Stimulated activated CD8-positive, alpha-beta memory T cell treated with anti-CD3 and anti-CD28 coated beads, Interleukin-4, amount 100 ng/mL, for 48 hours (primary cell): ENCODE measurements at regions not wholly inside any gene's neighbourhood (a gene's known extent, or its start where the extent isn't known, plus 50 kb on each side); places are given as distances from the start of the nearest gene placed in this dataset.

Experiments used
- DNase-seq: peaks from one replicate; pipeline ENCODE4 v3.0.0-alpha.2; 2020

DNA sequence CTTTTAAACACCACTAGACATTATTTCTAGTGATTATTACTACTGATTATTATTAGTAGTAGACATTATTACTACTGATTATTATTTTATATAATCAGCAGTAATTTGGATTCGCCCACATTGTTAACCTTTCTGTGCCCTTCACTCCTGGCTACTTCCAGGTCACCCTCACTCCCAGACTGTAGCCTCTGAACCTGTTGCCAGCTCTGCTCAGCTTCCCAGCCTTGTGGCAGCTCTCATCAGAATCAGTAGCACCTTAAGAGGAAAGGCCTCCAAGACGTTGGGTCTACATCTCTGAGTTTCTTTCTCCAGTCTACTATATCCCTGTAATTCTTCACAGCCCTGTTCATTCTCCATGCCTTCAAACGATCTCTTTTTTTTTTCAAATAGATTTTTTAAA is 137.0 kb downstream of the KATNIP start:
- no peak for DNase-seq

DNA sequence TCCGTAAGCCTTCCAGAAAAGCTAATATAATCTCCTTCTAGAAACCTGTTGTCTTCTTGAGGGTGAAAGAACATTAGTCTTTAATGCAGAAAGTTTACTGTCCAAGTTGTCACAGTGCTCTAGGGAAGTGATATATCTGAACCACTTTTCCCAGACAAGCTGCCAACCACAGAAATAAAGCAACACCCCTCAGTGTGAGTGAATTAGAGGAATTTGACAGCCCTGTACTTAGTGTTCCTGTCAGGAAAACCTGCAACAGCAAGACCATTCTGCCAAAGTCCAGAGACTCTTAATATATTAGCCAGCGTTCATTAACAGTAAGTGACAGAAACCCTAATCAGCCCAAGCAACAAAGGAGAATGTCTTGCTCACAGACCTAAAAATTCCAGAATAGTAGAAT is 137.7 kb downstream of the KATNIP start:
- no peak for DNase-seq

DNA sequence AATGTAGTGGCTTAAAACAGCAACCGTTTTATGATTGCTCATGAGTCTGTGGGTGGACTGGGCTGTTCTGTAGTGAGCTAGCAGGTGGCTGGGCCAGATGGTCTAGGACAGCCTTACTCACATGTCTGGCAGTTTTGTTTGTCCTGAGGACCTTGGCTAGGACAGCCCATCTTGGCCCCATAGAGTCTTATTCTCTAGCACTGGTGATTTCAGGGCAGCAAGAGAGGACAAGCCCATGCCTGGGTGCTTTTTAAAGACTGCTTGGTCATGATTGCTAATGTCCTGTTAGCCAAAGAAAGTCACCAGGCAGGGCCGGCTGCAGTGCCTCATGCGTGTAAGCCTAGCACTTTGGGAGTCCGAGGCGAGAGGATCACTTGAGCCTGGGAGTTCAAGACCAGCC is 139.8 kb downstream of the KATNIP start:
- DNase-seq: no peak

DNA sequence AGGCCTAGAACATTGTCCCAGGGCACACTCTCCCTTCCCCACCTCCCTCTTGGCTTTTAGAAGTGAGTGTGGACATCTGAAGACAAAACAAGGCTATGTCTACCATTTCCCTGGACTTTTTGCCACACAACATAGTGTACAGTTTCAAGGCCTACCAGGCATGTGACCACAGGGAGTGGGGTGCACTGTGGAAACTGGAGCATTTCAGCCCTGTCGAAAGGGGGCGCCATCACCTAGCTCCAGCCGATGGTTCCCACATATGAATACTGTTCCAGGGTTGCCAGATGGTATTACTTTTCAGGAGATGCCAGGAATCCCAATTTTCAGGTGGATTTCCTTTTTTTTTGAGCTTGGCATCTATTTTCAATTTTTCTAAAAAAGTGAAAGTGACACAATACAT is 140.7 kb downstream of the KATNIP start:
- peak; percentile 61 for DNase-seq

DNA sequence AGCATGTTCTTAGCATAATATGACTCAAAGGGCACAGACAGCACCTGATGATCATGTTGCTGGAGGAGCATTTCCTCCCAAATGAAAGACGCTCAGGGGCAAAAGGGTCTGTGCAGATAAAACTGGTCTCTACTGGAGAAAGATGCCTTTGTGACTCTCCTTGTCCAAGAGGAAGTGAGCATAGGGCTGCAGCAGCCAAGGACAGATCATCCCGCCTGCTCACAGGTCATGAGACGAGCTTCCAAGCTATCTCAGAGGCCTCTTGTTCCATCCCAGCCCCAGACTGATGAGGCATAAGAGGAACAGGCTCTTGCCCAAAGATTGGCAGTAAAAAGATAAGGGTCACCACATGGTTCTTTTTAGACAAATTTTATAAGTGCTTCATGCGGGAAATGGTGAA is 141.8 kb downstream of the KATNIP start:
- DNase-seq: no peak

DNA sequence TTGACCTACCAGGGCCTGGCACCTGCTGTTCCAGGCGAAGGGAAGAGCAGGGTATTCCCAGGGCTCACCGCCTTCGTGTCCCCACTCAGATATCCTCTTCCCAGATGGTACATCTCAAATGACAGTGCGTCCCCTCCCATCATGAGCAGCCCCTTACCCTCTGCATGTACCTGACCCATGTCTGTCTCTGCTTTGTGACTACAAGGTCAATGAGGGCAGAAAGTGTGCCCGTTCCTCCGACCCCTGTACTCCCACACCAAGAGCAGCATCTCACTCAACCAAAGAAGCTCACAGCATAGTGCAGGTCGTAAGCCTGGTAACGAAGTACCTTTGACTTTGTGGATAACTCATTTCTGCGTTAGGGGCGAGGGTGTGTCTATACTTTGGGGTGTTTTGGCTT is 142.6 kb downstream of the KATNIP start:
- DNase-seq: no peak

DNA sequence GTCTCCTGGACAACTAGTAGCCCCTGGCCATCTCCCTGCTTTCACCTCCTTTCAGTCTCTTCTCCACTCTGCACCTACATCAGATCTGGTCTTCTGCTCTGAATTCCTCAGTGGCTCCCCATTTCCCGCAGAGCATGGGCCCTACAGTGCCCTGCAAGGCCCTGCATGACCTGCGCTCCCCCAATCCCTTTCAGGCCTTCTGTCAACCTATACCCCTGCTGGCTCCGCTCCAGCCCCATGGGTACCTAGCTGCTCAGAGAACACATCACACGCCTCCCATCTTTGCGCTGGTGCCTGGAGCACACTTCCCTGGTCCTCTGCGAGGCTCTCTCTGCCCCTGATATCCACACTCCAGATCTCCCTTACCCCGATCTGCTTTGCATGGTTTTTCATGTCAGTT is 145.2 kb downstream of the KATNIP start:
- no peak for DNase-seq

DNA sequence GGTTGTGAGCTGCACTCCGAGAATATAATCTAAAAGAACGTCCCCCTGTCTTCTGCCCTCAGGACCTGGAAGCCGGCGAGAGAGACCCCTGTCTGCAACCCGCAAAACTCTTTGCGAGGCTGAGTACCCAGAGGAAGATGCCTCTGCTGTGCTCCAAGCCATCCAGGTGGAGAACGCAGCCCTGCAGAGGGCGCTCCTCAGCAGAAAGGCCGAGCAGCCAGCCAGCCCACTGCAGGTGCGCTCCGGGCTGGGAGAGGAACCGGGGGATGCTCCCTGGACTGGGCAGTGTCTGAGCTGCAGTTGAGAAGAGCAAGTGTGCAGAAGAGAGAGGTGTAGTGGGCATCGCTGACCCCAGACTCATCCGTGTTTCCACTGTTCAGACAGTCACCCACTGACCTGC is 148.3 kb downstream of the KATNIP start:
- DNase-seq: peak; percentile 34

DNA sequence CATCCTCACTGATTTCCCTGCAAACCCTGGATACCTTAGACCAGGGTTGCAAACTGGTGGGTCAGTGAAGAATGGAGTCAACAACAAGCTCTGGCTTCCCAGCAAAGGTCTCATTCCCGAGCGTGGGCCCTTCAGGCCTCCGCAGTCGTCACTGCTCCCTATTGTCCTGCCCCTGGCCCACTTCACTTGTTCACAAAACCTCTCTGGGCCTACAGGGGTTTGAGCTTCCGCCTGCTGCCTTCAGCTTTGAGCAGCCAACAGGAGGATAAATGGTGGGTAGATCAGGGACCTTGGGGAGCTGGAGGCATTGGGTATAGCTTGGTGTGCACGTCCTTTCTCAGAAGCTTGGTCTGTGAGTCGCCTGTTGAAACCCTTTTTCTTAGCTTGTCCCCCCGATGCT is 148.8 kb downstream of the KATNIP start:
- no peak for DNase-seq

DNA sequence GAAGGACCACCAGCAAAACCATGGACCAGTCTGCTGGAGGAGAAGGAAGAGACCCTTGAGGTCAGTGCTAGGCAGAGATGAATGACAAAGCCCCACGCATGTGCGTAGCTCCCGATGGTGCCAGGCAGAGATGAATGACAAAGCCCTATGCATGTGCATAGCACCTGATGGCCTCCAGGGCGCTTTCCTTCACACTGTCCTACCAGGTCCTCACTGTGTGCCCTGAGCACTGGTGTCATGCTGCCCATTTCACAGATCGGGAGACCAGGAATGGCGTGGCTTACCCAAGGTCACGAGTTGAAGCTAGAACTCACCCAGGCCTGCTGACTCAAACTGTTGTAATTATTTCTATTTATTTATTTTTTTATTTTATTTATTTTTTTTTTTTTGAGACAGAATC is 149.6 kb downstream of the KATNIP start:
- DNase-seq: no peak

DNA sequence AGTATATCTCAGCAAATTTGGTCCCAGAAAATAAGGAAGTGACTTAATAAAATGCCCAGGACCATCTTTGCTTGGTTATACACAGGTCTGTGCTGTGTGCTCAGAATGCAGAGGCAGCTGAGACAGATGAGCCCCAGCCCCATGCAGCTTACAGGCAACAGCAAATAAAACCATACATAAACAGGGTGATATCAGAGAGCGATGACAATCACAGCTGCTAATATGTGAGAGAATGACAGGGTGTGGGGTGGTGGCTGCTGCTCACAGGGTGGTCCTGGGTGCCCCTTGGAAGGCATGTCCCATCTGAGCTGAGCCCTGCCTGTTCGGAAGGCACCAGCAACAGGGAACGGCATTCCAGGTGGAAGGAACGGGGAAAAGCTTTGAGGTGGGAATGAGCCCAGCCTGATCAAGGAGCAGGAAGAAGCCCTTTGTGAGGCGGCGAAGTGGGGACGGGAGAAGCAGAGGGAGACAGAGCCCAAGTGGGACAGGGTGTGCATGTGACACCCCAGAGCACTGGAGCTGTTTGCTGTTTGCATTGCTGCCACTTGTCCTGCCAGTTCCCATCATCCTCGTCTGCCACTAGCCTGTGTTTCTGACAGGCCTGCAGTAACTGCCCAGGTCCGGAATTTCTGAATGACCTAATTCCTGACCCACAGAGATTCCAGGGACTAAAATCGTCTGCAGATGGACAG is 150.5 kb downstream of the KATNIP start:
- no peak for DNase-seq

DNA sequence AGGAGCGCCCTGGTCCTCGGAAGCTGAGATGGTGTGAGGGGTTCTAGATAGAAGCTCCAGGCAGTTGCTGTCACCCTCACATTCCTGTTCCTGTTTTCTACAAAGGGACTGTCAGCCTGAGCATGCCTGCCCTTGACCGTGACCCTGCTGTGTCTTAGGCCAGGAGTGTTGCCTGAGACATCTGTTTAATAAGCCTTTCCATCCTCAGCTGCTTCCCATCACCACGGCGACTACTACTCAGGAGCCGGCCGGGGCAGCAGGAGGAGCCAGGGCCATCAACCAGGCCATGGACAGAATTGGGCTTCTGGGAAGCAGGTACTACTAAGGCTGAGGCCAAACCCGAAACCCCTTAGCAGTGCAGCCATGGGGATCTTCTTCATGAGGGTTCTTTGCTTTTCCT is 151.4 kb downstream of the KATNIP start:
- no peak for DNase-seq

DNA sequence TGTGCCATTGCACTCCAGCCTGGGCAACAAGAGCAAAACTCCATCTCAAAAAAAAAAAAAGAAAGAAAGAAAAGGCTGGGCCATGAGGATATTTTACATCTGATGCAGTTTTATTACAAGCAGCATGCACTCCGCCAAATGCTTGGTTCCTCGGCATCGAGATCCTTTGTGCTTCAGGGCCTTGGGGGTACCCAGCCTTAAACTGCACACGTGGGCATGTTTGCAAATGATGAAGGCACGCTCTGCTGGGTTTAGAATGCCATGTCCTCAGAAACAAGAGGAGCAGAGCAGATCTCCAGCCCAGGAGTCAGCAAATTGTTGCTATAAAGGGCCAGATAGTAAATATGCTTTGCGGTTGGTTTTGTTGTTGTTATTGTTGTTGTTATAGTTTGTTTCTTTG is 153.2 kb downstream of the KATNIP start:
- no peak for DNase-seq

DNA sequence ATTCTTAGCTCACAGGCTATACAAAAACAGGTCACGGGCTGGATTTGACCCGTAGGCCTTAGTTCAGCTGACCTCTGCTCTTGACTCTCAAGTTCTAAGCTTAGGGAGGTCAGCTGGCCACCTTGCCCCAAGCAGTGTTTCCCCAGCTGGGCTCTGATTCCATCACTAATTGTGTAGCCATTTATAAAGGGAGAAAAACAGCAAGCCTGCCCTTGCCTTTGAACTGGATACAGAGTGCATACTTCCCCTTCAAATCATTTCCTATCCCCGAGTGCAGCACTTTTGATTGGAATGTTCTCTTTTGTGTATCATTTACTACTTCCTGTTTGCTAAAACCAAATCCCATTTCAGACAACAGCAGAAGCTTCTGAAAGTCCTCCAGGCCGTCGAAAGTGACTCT is 153.6 kb downstream of the KATNIP start:
- no peak for DNase-seq

DNA sequence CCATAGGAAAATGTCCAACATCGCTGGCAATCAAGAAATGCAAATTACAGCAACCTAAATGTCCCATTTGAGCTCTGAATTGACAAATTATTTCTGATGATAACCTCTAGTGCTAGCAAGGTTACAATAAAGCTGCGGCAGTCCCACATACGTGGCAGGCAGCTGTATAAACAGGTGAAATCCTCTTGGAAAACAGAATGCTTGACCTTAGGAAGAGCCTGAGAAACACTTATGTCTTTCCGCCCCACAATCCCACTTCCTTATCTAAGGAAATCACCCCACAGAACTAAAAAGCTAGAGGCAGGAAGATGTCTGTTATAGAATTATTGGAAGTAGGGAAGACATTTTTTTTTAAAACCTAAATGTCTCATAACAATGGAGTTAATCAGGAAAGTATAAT is 154.3 kb downstream of the KATNIP start:
- DNase-seq: no peak

DNA sequence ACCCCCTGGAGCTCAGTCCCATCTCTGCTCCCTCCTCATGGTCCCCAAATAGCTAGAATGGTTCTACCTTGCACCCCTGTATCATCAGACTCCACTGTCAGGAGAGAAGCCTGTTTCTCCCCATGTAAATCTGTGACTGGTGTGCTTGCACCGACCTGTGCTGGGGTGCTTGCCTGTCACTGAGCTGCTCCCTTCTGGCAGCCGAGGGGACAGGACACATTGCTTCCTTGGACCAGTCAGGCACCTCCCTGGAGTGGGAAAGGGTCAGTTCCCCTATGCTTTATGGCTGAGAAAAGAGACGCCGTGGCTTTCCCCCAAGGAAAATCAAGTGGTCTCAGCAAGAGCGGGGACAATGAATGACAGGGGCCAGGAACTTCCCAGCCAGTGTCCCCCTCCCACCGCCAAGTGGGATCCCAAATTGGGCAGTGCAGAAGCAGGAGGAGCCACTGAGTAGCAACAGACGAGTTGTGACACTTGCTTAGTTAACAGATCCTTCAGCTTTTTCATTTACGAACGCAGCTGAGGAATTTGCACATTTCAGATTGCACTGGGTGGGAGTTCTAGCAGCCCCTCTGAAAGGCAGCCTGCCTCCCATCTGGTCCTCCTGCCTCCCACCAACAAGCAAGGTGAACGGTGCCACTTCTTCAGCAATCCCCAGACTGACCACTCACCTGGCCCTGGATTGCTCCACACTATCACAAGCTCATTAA is 156.4 kb downstream of the KATNIP start:
- no peak for DNase-seq

DNA sequence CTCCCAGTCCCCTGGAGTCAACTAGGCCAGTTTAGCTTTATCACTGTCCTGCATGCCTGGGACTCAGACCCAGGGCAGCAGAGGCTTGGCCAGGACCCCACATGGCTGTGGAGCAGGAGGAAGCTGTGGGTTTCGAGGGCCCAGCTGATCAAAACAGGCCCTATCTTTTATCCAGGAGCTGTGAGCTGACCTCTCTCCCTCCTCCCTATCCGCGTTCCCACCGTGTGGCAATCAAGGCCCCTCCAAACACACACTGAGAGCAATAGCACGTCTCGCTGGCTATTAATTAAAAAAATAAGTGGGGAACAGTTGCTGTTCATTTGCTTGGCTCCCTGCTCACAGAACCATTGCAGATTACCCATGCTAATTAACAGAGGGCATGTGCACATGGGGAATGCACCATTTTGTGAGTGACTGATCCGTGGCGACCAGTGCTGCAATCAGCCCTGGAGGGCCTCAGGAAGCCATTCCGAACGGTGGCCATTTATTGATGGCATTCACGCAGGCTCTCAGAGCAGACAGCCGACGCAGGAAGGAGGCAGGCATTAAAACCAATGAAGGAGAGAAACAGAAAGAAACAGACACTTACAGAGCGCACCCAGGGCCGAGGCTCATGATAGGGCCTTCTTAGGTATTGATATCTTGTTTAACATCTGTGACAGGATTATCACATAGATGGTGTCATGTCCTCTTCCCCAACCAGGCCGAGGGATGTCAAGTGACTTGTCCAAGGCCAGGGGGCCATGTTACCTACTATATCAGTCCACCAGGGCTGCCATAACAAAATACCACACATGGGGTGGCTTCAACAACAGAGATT is 157.1 kb downstream of the KATNIP start:
- no peak for DNase-seq

DNA sequence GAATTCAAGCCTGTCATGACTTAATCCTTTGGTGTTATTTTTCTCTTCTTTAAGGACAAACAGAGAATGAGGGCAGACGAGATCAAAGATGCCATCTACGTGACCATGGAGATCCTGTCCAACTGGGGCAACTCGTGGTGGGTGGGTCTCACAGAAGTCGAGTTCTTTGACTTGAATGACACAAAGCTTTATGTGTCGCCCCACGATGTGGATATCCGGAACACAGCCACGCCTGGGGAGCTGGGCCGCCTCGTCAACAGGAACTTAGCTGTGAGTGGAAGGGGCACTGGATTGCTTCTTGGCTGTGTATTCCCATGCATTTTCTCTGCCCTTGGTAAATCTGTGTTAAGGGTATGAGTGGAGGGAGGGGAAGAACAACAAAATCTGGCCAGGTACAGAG is 158.7 kb downstream of the KATNIP start:
- DNase-seq: no peak

DNA sequence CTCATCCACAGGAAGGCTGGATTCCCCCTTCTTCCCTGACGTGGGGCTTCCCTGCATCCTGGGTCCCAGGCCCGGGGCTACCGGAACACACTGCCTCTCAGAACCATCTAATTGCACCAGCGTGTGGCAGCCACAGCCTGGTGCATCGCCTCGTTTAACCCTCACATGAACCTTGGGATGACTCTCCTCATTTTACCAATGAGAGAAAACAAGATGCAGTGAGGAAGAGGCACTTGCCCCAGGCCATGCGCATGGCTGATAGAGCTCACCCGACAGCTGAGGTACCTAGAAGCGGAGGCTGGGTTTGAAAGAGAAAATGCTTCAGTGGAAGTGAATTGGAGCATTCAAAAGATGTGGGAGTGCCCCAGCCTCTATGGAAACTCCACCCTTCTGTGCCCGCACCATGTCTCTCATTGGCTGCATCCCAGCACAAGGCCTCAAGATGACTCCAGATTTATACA is 162.3 kb downstream of the KATNIP start:
- DNase-seq: no peak

DNA sequence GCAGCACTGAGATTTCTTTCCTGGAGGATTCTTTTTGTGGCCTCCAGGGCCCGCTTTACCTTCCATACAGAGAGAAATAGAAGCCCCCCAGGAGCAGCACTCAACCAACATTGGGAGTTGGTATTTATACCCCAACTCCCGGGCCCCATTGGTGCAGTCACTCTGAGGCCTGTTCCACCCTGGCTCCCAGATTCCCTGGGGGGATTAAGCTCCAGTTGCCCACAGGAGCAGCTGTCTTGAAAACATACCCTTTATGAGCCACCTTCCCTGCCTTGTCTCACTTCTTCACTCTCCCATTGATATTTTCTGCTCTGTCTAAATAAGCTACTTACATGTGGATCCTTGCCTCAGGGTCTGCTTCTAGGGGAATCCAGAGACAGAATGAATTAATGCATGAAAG is 167.8 kb downstream of the KATNIP start:
- no peak for DNase-seq

DNA sequence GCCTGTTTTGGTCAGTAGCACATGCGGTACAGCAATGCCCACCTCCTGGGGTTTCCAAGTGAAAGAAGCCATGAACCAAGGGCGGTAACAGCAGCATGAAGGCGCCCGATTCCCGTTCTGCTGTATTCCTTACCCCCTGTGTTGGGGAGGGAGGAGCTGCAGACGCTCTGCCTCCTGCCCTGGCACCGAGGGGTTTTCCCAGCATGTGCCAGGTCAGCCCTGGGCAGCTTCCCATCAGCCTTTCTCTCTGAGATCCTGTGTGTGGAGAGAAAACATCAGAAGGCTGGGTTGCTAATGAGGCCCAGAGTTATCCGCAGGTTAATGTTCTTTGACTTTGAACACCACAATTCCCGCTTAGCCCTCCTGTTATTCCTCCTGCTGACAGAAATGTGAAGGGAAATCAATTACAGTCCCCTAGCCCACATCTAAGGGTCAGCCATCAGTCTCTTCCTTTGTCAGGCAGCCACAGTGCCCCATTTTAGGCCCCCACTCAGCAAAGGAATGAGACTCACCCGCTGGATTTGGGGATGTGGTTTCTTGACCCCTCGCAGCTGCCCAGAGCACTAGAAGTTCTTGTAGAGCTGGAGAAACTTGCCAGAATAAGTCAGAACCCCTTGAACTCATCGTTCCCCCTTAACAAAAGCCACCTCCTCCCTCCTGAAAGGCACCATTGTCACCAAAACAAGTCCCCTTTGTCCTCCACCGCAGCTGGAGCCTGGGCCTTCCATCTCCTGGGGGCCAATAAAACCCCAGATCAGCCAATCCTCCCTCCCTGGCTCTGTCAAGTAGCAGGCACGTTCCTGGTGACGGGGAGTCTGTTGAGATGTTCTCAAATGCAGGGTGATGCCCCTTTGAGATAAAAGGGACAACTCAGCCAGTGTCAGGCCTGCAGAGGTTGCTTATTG is 168.5 kb downstream of the KATNIP start:
- no peak for DNase-seq

DNA sequence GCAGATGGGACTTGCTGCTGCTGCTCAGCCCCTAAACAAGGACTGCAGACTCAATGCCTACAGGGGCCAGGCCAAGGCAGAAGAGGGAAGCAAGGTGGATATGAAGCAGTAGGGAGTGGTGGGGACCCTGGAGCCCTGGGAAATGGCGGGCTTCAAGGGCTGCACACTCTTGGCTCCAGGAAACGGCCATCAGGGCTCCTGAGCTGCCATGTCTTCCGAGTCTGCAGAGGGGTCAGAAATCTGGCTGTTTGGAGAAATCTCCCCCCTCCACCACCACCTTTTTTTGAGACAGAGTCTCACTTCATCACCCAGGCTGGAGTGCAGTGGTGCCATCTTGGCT is 169.1 kb downstream of the KATNIP start:
- no peak for DNase-seq
